MM.1S (cell line): ENCODE measurements at regions not wholly inside any gene's neighbourhood (a gene's known extent, or its start where the extent isn't known, plus 50 kb on each side); places are given as distances from the start of the nearest gene placed in this dataset.

Experiments used
- DNase-seq: peaks from one replicate; pipeline ENCODE4 v3.0.0-alpha.2; 2015
- H2AFZ ChIP-seq: fragments of 300-600 bp; sonication (generic); 2 replicates; pipeline ENCODE4 v1.6.0; 2016; ENCODE audit warnings: antibody characterized with exemption, low read length
- H3F3A ChIP-seq: fragments of 300-600 bp; sonication (generic); 2 replicates; pipeline ENCODE4 v1.6.1; 2016; ENCODE audit warnings: mild to moderate bottlenecking, antibody characterized with exemption, low read length, moderate library complexity, mixed read lengths; ENCODE audit not compliant: insufficient read depth
- H3K27ac ChIP-seq: fragments of 300-600 bp; sonication (generic); 2 replicates; pipeline ENCODE4 v1.5.1; 2016; ENCODE audit warnings: mild to moderate bottlenecking, low read length
- H3K27me3 ChIP-seq: fragments of 300-600 bp; sonication (generic); replicated peaks from 2 replicates; pipeline ENCODE4 v1.6.0; 2016; ENCODE audit warnings: low read length; ENCODE audit not compliant: insufficient read depth
- H3K36me3 ChIP-seq: fragments of 300-600 bp; sonication (generic); replicated peaks from 2 replicates; pipeline ENCODE4 v1.6.1; 2016; ENCODE audit warnings: mild to moderate bottlenecking, low read length, mixed read lengths; ENCODE audit not compliant: insufficient read depth
- H3K4me1 ChIP-seq: fragments of 300-600 bp; sonication (generic); 2 replicates; pipeline ENCODE4 v1.6.1; 2016; ENCODE audit warnings: low read length, mixed read lengths
- H3K4me2 ChIP-seq: fragments of 300-600 bp; sonication (generic); 2 replicates; pipeline ENCODE4 v1.6.0; 2016; ENCODE audit warnings: low read depth, low read length
- H3K4me3 ChIP-seq: fragments of 300-600 bp; sonication (generic); 2 replicates; pipeline ENCODE4 v1.5.1; 2016; ENCODE audit warnings: low read length, mixed read lengths
- H3K79me2 ChIP-seq: fragments of 300-600 bp; sonication (generic); 2 replicates; pipeline ENCODE4 v1.6.1; 2016; ENCODE audit warnings: mixed run types, low read length, mixed read lengths
- H3K9ac ChIP-seq: fragments of 300-600 bp; sonication (generic); 2 replicates; pipeline ENCODE4 v1.6.1; 2016; ENCODE audit warnings: low read length, mixed read lengths
- H3K9me2 ChIP-seq: fragments of 300-600 bp; sonication (generic); replicated peaks from 2 replicates; pipeline ENCODE4 v1.6.1; 2016; ENCODE audit warnings: mild to moderate bottlenecking, low read length, mixed read lengths; ENCODE audit not compliant: insufficient read depth
- H3K9me3 ChIP-seq: fragments of 300-600 bp; sonication (generic); replicated peaks from 2 replicates; pipeline ENCODE4 v1.6.1; 2016; ENCODE audit warnings: mild to moderate bottlenecking, low read length, mixed read lengths; ENCODE audit not compliant: insufficient read depth
- H4K20me1 ChIP-seq: fragments of 300-600 bp; sonication (generic); 2 replicates; pipeline ENCODE4 v1.6.1; 2016; ENCODE audit warnings: mild to moderate bottlenecking, low read length, moderate library complexity, mixed read lengths; ENCODE audit not compliant: insufficient read depth
- EZH2 ChIP-seq: fragments of 300-600 bp; sonication (generic); optimal IDR thresholded peaks from 2 replicates; pipeline ENCODE3; 2017; ENCODE audit warnings: low read depth, mild to moderate bottlenecking, antibody characterized with exemption, low read length, mixed read lengths
- EZH2phosphoT487 ChIP-seq: fragments of 300-600 bp; sonication (generic); IDR thresholded peaks from 2 replicates; pipeline ENCODE4 v1.6.1; 2018; ENCODE audit warnings: antibody characterized with exemption, low read length
- TF ChIP-seq, protein P1 (sequence below): fragments of 300-600 bp; sonication (generic); IDR thresholded peaks from 2 replicates; pipeline ENCODE4 v1.5.1; 2016; ENCODE audit warnings: antibody characterized with exemption, low read length, mixed read lengths

- Histone ChIP-seq H3K4me2 (no peak overlapping the region), H3K4me3 (no peak overlapping the region), H3K4me1 (no peaks in the 10 kb centered on the region), H3K79me2 (no peaks in the 10 kb centered on the region), H4K20me1 (no peaks in the 10 kb centered on the region), H3F3A (no peaks in the 10 kb centered on the region), H3K9me3 (no peaks in the 10 kb centered on the region), H3K27me3 (no peaks in the 10 kb centered on the region), H2AFZ (no peak overlapping the region), H3K9ac (no peak overlapping the region), H3K27ac (no peak overlapping the region), H3K36me3 (no peaks in the 10 kb centered on the region), H3K9me2 (no peaks in the 10 kb centered on the region)
- no peak for DNase-seq
- TF ChIP-seq EZH2phosphoT487 (no peak), EZH2 (no peak)
- TF ChIP-seq, protein P1, sequence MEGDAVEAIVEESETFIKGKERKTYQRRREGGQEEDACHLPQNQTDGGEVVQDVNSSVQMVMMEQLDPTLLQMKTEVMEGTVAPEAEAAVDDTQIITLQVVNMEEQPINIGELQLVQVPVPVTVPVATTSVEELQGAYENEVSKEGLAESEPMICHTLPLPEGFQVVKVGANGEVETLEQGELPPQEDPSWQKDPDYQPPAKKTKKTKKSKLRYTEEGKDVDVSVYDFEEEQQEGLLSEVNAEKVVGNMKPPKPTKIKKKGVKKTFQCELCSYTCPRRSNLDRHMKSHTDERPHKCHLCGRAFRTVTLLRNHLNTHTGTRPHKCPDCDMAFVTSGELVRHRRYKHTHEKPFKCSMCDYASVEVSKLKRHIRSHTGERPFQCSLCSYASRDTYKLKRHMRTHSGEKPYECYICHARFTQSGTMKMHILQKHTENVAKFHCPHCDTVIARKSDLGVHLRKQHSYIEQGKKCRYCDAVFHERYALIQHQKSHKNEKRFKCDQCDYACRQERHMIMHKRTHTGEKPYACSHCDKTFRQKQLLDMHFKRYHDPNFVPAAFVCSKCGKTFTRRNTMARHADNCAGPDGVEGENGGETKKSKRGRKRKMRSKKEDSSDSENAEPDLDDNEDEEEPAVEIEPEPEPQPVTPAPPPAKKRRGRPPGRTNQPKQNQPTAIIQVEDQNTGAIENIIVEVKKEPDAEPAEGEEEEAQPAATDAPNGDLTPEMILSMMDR, result no peak
Observed at GRCh38 chr10:117661316-117661715, 118.8 kb downstream of the EMX2 start.

GRCh38 chr10:117662126-117662525 lies 119.6 kb downstream of the EMX2 start:
- no peak overlapping the region for H2AFZ ChIP-seq
- no peak overlapping the region for H3K4me2 ChIP-seq
- no peak for DNase-seq
- H3K9me3 ChIP-seq, result no peaks in the 10 kb centered on the region
- H3K4me1 ChIP-seq, result no peaks in the 10 kb centered on the region
- no peaks in the 10 kb centered on the region for H3K27me3 ChIP-seq
- H3K27ac ChIP-seq, result no peak overlapping the region
- H3K9ac ChIP-seq, result no peak overlapping the region
- no peaks in the 10 kb centered on the region for H3K79me2 ChIP-seq
- no peaks in the 10 kb centered on the region for H3K36me3 ChIP-seq
- H3F3A ChIP-seq, result no peaks in the 10 kb centered on the region
- no peak for TF ChIP-seq EZH2phosphoT487
- TF ChIP-seq, protein P1, result no peak
- TF ChIP-seq EZH2, result no peak
- no peaks in the 10 kb centered on the region for H3K9me2 ChIP-seq
- no peak overlapping the region for H3K4me3 ChIP-seq
- no peaks in the 10 kb centered on the region for H4K20me1 ChIP-seq

GRCh38 chr10:117662751-117663540 lies 120.4 kb downstream of the EMX2 start:
- Histone ChIP-seq H3K36me3 (no peaks in the 10 kb centered on the region), H3K4me1 (no peaks in the 10 kb centered on the region), H3F3A (no peaks in the 10 kb centered on the region), H3K9ac (no peak overlapping the region), H3K9me2 (no peaks in the 10 kb centered on the region), H3K27ac (no peak overlapping the region), H3K27me3 (no peaks in the 10 kb centered on the region), H3K9me3 (no peaks in the 10 kb centered on the region), H3K4me3 (no peak overlapping the region), H3K4me2 (no peak overlapping the region), H3K79me2 (no peaks in the 10 kb centered on the region), H4K20me1 (no peaks in the 10 kb centered on the region), H2AFZ (no peak overlapping the region)
- no peak for DNase-seq
- TF ChIP-seq, protein P1, result no peak
- TF ChIP-seq EZH2 (no peak), EZH2phosphoT487 (no peak)
